ENCODE measurements at regions not wholly inside any gene's neighbourhood (a gene's known extent, or its start where the extent isn't known, plus 50 kb on each side); places are given as distances from the start of the nearest gene placed in this dataset.

GRCh38 chr6:11339380-11339779, 106.9 kb upstream of the NEDD9 start:
- no peak for TF ChIP-seq GATA2 (IDR thresholded peaks at IDR 0.05; ENCODE audit: low read depth, low read length)
- TF ChIP-seq GATA3 (IDR thresholded peaks at IDR 0.05; ENCODE audit: low read depth, low read length), result no peak

All from SH-SY5Y (cell line).